ENCODE measurements at regions not wholly inside any gene's neighbourhood (a gene's known extent, or its start where the extent isn't known, plus 50 kb on each side); places are given as distances from the start of the nearest gene placed in this dataset.
A peak's percentile ranks its signal among the peaks of the same experiment; 100 is the strongest.

GRCh38 chr6:77019081-77019480 is 444.2 kb downstream of the HTR1B start:
- Histone ChIP-seq H4K20me1 (ENCODE audit: insufficient read depth, poor library complexity, severe bottlenecking) (no peaks in the 10 kb centered on the region), H3K9me2 (replicated peaks; ENCODE audit: insufficient read depth) (no peaks in the 10 kb centered on the region), H3K36me3 (replicated peaks; ENCODE audit: insufficient read depth, low read depth) (no peaks in the 10 kb centered on the region), H2AFZ (no peak overlapping the region), H3K27ac (no peak overlapping the region), H3K4me3 (no peak overlapping the region), H3K4me1 (ENCODE audit: insufficient read depth) (no peaks in the 10 kb centered on the region), H3K79me2 (no peaks in the 10 kb centered on the region), H3K4me2 (no peak overlapping the region), H3K9me3 (ENCODE audit: low read depth) (no peaks in the 10 kb centered on the region), H3K27me3 (no peaks in the 10 kb centered on the region)
- no peak for TF ChIP-seq EZH2phosphoT487 (IDR thresholded peaks at IDR 0.05; ENCODE audit: low read depth, severe bottlenecking, unreplicated experiment)
- TF ChIP-seq CTCF (IDR thresholded peaks at IDR 0.05; ENCODE audit: poor library complexity): no peak
- no peak for TF ChIP-seq EZH2 (IDR thresholded peaks at IDR 0.05; ENCODE audit: borderline replicate concordance)
- 95% methylated on average over 3 of the region's 3 CpGs for WGBS (ENCODE audit: low lambda C conversion rate, missing lambda C conversion rate)
- DNase-seq (ENCODE audit: low spot score): no peak

GRCh38 chr6:77017537-77017936 is 445.8 kb downstream of the HTR1B start:
- Histone ChIP-seq H3K9me2 (replicated peaks; ENCODE audit: insufficient read depth) (no peaks in the 10 kb centered on the region), H3K4me3 (no peak overlapping the region), H3K27me3 (no peaks in the 10 kb centered on the region), H3K36me3 (replicated peaks; ENCODE audit: insufficient read depth, low read depth) (no peaks in the 10 kb centered on the region), H3K79me2 (no peaks in the 10 kb centered on the region), H4K20me1 (ENCODE audit: insufficient read depth, poor library complexity, severe bottlenecking) (no peaks in the 10 kb centered on the region), H3K4me2 (no peak overlapping the region), H2AFZ (no peak overlapping the region), H3K27ac (no peak overlapping the region), H3K9me3 (ENCODE audit: low read depth) (no peaks in the 10 kb centered on the region), H3K4me1 (ENCODE audit: insufficient read depth) (no peaks in the 10 kb centered on the region)
- no peak for DNase-seq (ENCODE audit: low spot score)
- 85% methylated on average over 2 of the region's 2 CpGs for WGBS (ENCODE audit: low lambda C conversion rate, missing lambda C conversion rate)
- TF ChIP-seq CTCF (IDR thresholded peaks at IDR 0.05; ENCODE audit: poor library complexity): no peak
- TF ChIP-seq EZH2phosphoT487 (IDR thresholded peaks at IDR 0.05; ENCODE audit: low read depth, severe bottlenecking, unreplicated experiment): no peak
- no peak for TF ChIP-seq EZH2 (IDR thresholded peaks at IDR 0.05; ENCODE audit: borderline replicate concordance)

GRCh38 chr6:77015350-77015749 is 447.9 kb downstream of the HTR1B start:
- TF ChIP-seq EZH2 (IDR thresholded peaks at IDR 0.05; ENCODE audit: borderline replicate concordance): no peak
- TF ChIP-seq CTCF (IDR thresholded peaks at IDR 0.05; ENCODE audit: poor library complexity): no peak
- no peak for TF ChIP-seq EZH2phosphoT487 (IDR thresholded peaks at IDR 0.05; ENCODE audit: low read depth, severe bottlenecking, unreplicated experiment)
- Histone ChIP-seq H2AFZ (no peak overlapping the region), H3K27me3 (no peaks in the 10 kb centered on the region), H3K27ac (no peak overlapping the region), H3K36me3 (replicated peaks; ENCODE audit: insufficient read depth, low read depth) (no peaks in the 10 kb centered on the region), H3K9me2 (replicated peaks; ENCODE audit: insufficient read depth) (no peaks in the 10 kb centered on the region), H3K9me3 (ENCODE audit: low read depth) (no peaks in the 10 kb centered on the region), H3K4me2 (no peak overlapping the region), H3K79me2 (no peaks in the 10 kb centered on the region), H4K20me1 (ENCODE audit: insufficient read depth, poor library complexity, severe bottlenecking) (no peaks in the 10 kb centered on the region), H3K4me3 (no peak overlapping the region), H3K4me1 (ENCODE audit: insufficient read depth) (no peaks in the 10 kb centered on the region)
- WGBS (ENCODE audit: low lambda C conversion rate, missing lambda C conversion rate): 70% methylated on average over 1 of the region's 1 CpG
- peak; percentile 9 for DNase-seq (ENCODE audit: low spot score)

Measured in hepatocyte (in vitro differentiated cells).